ENCODE measurements at regions not wholly inside any gene's neighbourhood (a gene's known extent, or its start where the extent isn't known, plus 50 kb on each side); places are given as distances from the start of the nearest gene placed in this dataset.

GRCh38 chrX:41024755-41025154, 60.5 kb upstream of the USP9X start:
- TF ChIP-seq FOXM1 (IDR thresholded peaks at IDR 0.05; ENCODE audit: low read depth) (no peak), REST (IDR thresholded peaks at IDR 0.05; ENCODE audit: low read depth, low read length) (no peak), CTCF (IDR thresholded peaks at IDR 0.05) (no peak), POLR2AphosphoS5 (IDR thresholded peaks at IDR 0.05; ENCODE audit: low read depth, low read length) (no peak), SMC3 (IDR thresholded peaks at IDR 0.05; ENCODE audit: low read depth, low read length) (no peak), RAD21 (IDR thresholded peaks at IDR 0.05; ENCODE audit: low read length) (no peak)
